H1 (cell line): ENCODE measurements at regions not wholly inside any gene's neighbourhood (a gene's known extent, or its start where the extent isn't known, plus 50 kb on each side); places are given as distances from the start of the nearest gene placed in this dataset.

Experiments
- CTCF ChIA-PET: fragments of 300-600 bp; sonication (Branson Sonifier 250); formaldehyde crosslinking; loops from one replicate; lab custom pipeline; 2021; ENCODE audit not compliant: partially characterized antibody; lab: Charles Lee
- POLR2A ChIA-PET: fragments of 300-600 bp; sonication (Branson Sonifier 250); formaldehyde crosslinking; loops from one replicate; lab custom pipeline; 2021; ENCODE audit warnings: inconsistent platforms; ENCODE audit not compliant: partially characterized antibody; lab: Charles Lee
- DNase-seq, 2 experiments: peaks; one replicate each; pipeline versions ENCODE4 v3.0.0 to v3.0.0-alpha.2; 2010 to 2022; ENCODE audit warnings: low spot score in 2 of 2, low read depth in 1 of 2, mixed read lengths in 1 of 2
- FAIRE-seq: peaks from 2 replicates; lab custom pipeline; 2011; peaks lifted over from hg19 to GRCh38; lab: Jason Lieb, UNC
- H2AFZ ChIP-seq: 2 replicates; pipeline ENCODE4 v1.8.1; 2012; ENCODE audit warnings: low read length, inconsistent platforms
- H2AK5ac ChIP-seq: 2 replicates; pipeline ENCODE4 v1.6.1; 2013; ENCODE audit warnings: low read depth, low read length
- H2BK120ac ChIP-seq: replicated peaks from 2 replicates; pipeline ENCODE3; 2013; ENCODE audit warnings: low read depth, low read length, inconsistent platforms
- H2BK12ac ChIP-seq: 2 replicates; pipeline ENCODE4 v1.6.1; 2013; ENCODE audit warnings: low read depth, low read length
- H2BK15ac ChIP-seq: 2 replicates; pipeline ENCODE4 v1.6.1; 2013; ENCODE audit warnings: low read length
- H2BK20ac ChIP-seq: 2 replicates; pipeline ENCODE4 v1.6.1; 2013; ENCODE audit warnings: low read length
- H2BK5ac ChIP-seq: 2 replicates; pipeline ENCODE4 v1.6.1; 2013; ENCODE audit warnings: low read depth, low read length
- H3K14ac ChIP-seq: 2 replicates; pipeline ENCODE4 v1.6.1; 2013; ENCODE audit warnings: inconsistent platforms; ENCODE audit not compliant: insufficient read length
- H3K18ac ChIP-seq: 2 replicates; pipeline ENCODE4 v1.6.1; 2013; ENCODE audit warnings: low read length; ENCODE audit errors: extremely low read depth
- H3K23ac ChIP-seq: 2 replicates; pipeline ENCODE4 v1.6.1; 2013; ENCODE audit warnings: inconsistent platforms; ENCODE audit not compliant: insufficient read length
- H3K23me2 ChIP-seq: 2 replicates; pipeline ENCODE4 v1.6.1; 2013; ENCODE audit warnings: low read depth, low read length
- H3K27ac ChIP-seq: 2 replicates; pipeline ENCODE4 v1.6.1; 2011; ENCODE audit warnings: low read depth, low read length, inconsistent platforms
- H3K27me3 ChIP-seq, 4 experiments: replicated peaks in 1 of 4; 1 replicate in 1 of 4; 2 replicates in 3 of 4; pipeline versions ENCODE4 v1.6.1 to v1.8.1; 2011 to 2013; ENCODE audit warnings: low read length in 3 of 4, mild to moderate bottlenecking in 3 of 4, inconsistent platforms in 2 of 4, mixed read lengths in 2 of 4, moderate library complexity in 1 of 4; ENCODE audit not compliant: control insufficient read depth in 3 of 4, insufficient read depth in 3 of 4; ENCODE audit errors: extremely low read depth in 1 of 4
- H3K36me3 ChIP-seq, 4 experiments: 2 replicates each; pipeline versions ENCODE4 v1.6.1 to v1.8.1; 2011 to 2013; ENCODE audit warnings: mild to moderate bottlenecking in 4 of 4, low read length in 3 of 4, moderate library complexity in 2 of 4, control low read depth in 1 of 4, inconsistent platforms in 1 of 4; ENCODE audit not compliant: insufficient read depth in 4 of 4, control insufficient read depth in 2 of 4
- H3K4ac ChIP-seq: replicated peaks from 2 replicates; pipeline ENCODE3; 2013; ENCODE audit warnings: low read length, low read depth, mixed read lengths, inconsistent platforms; ENCODE audit not compliant: insufficient read length
- H3K4me1 ChIP-seq, 4 experiments: replicated peaks in 1 of 4; 1 replicate in 1 of 4; 2 replicates in 3 of 4; pipeline versions ENCODE4 v1.6.1 to v1.8.1; 2011 to 2013; ENCODE audit warnings: low read length in 3 of 4, inconsistent platforms in 2 of 4, mixed read lengths in 1 of 4; ENCODE audit not compliant: insufficient read depth in 4 of 4, control insufficient read depth in 3 of 4
- H3K4me2 ChIP-seq, 2 experiments: 2 replicates each; pipeline versions ENCODE4 v1.6.1 to v1.8.1; 2011 to 2013; ENCODE audit warnings: low read depth in 2 of 2, low read length in 2 of 2, control low read depth in 1 of 2, inconsistent platforms in 1 of 2, mild to moderate bottlenecking in 1 of 2; ENCODE audit not compliant: insufficient read depth in 1 of 2
- H3K4me3 ChIP-seq, 4 experiments: fragments of 200-600, 300-600 bp in 1 of 4; sonication (generic), shearing (Covaris generic), sonication (Bioruptor Twin) in 1 of 4; 2 replicates each; pipeline versions ENCODE4 v1.5.1 to v1.8.1; 2011 to 2016; ENCODE audit warnings: low read length in 4 of 4, low read depth in 3 of 4, control low read depth in 2 of 4, inconsistent platforms in 2 of 4, mild to moderate bottlenecking in 2 of 4, mixed read lengths in 1 of 4, moderate library complexity in 1 of 4; ENCODE audit not compliant: insufficient read depth in 2 of 4; ENCODE audit errors: extremely low read depth in 1 of 4
- H3K56ac ChIP-seq: replicated peaks from 2 replicates; pipeline ENCODE3; 2013; ENCODE audit warnings: low read depth, mild to moderate bottlenecking, mixed read lengths, low read length, inconsistent platforms; ENCODE audit not compliant: insufficient read length
- H3K79me1 ChIP-seq: 2 replicates; pipeline ENCODE4 v1.6.1; 2013; ENCODE audit warnings: low read depth, low read length, control low read depth
- H3K79me2 ChIP-seq, 2 experiments: 2 replicates each; pipeline versions ENCODE4 v1.6.1 to v1.8.1; 2012 to 2013; ENCODE audit warnings: low read length in 2 of 2, mild to moderate bottlenecking in 2 of 2, inconsistent platforms in 1 of 2; ENCODE audit not compliant: insufficient read depth in 2 of 2, control insufficient read depth in 1 of 2
- H3K9ac ChIP-seq, 4 experiments: replicated peaks in 1 of 4; 1 replicate in 1 of 4; 2 replicates in 3 of 4; pipeline versions ENCODE4 v1.6.1 to v1.8.1; 2011 to 2013; ENCODE audit warnings: low read depth in 3 of 4, low read length in 3 of 4, control low read depth in 2 of 4, mild to moderate bottlenecking in 2 of 4, moderate library complexity in 2 of 4, inconsistent platforms in 1 of 4; ENCODE audit errors: extremely low read depth in 1 of 4
- H3K9me3 ChIP-seq, 2 experiments: 2 replicates each; pipeline versions ENCODE4 v1.6.1 to v1.8.1; 2012 to 2013; ENCODE audit warnings: mild to moderate bottlenecking in 2 of 2, moderate library complexity in 2 of 2, control low read depth in 1 of 2, inconsistent platforms in 1 of 2, low read depth in 1 of 2, low read length in 1 of 2, mixed read lengths in 1 of 2; ENCODE audit not compliant: insufficient read depth in 2 of 2
- H4K20me1 ChIP-seq, 2 experiments: replicated peaks in 1 of 2; 2 replicates each; pipeline versions ENCODE3 to v1.8.1; 2011 to 2013; ENCODE audit warnings: inconsistent platforms in 2 of 2, low read length in 2 of 2, mild to moderate bottlenecking in 1 of 2; ENCODE audit not compliant: insufficient read depth in 2 of 2, control insufficient read depth in 1 of 2
- H4K5ac ChIP-seq: 2 replicates; pipeline ENCODE4 v1.6.1; 2013; ENCODE audit warnings: low read length, low read depth, mixed read lengths, inconsistent platforms; ENCODE audit not compliant: insufficient read length
- H4K8ac ChIP-seq: 2 replicates; pipeline ENCODE4 v1.8.0; 2013; ENCODE audit warnings: mild to moderate bottlenecking, moderate library complexity, low read length, inconsistent platforms; ENCODE audit not compliant: insufficient read depth; ENCODE audit errors: extremely low read depth
- H4K91ac ChIP-seq: replicated peaks from 2 replicates; pipeline ENCODE3; 2013; ENCODE audit warnings: low read length, mixed read lengths, inconsistent platforms; ENCODE audit not compliant: insufficient read length
- BCL11A ChIP-seq, 2 experiments: IDR thresholded peaks; one replicate each; pipeline ENCODE4 v1.6.1; 2011; ENCODE audit warnings: low read depth in 2 of 2, low read length in 2 of 2, mild to moderate bottlenecking in 2 of 2
- CHD1 ChIP-seq: IDR thresholded peaks from 2 replicates; pipeline ENCODE4 v1.6.1; 2012; ENCODE audit warnings: low read depth, low read length, improper control_type of control experiment
- CHD2 ChIP-seq: IDR thresholded peaks from 2 replicates; pipeline ENCODE4 v1.6.1; 2012; ENCODE audit warnings: low read length, improper control_type of control experiment
- CTBP2 ChIP-seq: IDR thresholded peaks from 2 replicates; pipeline ENCODE4 v1.7.0; 2011; ENCODE audit warnings: borderline replicate concordance, mild to moderate bottlenecking, moderate library complexity, mixed read lengths, low read length; ENCODE audit not compliant: insufficient read depth, insufficient read length
- FOSL1 ChIP-seq: IDR thresholded peaks from 2 replicates; pipeline ENCODE4 v1.6.1; 2011; ENCODE audit warnings: mild to moderate bottlenecking, low read depth, low read length, moderate library complexity; ENCODE audit not compliant: insufficient read depth
- HDAC2 ChIP-seq, 2 experiments: fragments of 300-600 bp in 1 of 2; sonication (generic) in 1 of 2; IDR thresholded peaks; 2 replicates each; pipeline ENCODE4 v1.6.1; 2011 to 2012; ENCODE audit warnings: low read depth in 2 of 2, low read length in 2 of 2, mild to moderate bottlenecking in 2 of 2, moderate library complexity in 2 of 2, borderline replicate concordance in 1 of 2, inconsistent platforms in 1 of 2
- KDM4A ChIP-seq: IDR thresholded peaks from one replicate; pipeline ENCODE4 v1.7.1; 2012; ENCODE audit warnings: low read depth, mild to moderate bottlenecking, moderate library complexity, low read length, inconsistent platforms; ENCODE audit not compliant: severe bottlenecking
- POU5F1 ChIP-seq: IDR thresholded peaks from 2 replicates; pipeline ENCODE4 v1.6.1; 2011; ENCODE audit warnings: low read depth, mild to moderate bottlenecking, low read length, moderate library complexity
- RAD21 ChIP-seq, 2 experiments: IDR thresholded peaks in 1 of 2; conservative IDR thresholded peaks in 1 of 2; 2 replicates each; pipeline ENCODE4 v1.6.1; 2011; ENCODE audit warnings: low read depth in 2 of 2, low read length in 2 of 2, improper control_type of control experiment in 1 of 2, inconsistent platforms in 1 of 2, mild to moderate bottlenecking in 1 of 2, moderate library complexity in 1 of 2
- SIRT6 ChIP-seq: IDR thresholded peaks from one replicate; pipeline ENCODE4 v1.7.1; 2012; ENCODE audit warnings: low read length, inconsistent platforms
- SP1 ChIP-seq: IDR thresholded peaks from 2 replicates; pipeline ENCODE4 v1.6.1; 2011; ENCODE audit warnings: low read depth, low read length
- SUZ12 ChIP-seq: fragments of 200-600 bp; sonication (generic); IDR thresholded peaks from 2 replicates; pipeline ENCODE4 v1.6.1; 2012; ENCODE audit warnings: mild to moderate bottlenecking, inconsistent platforms, low read length, moderate library complexity, mixed read lengths
- TCF12 ChIP-seq: IDR thresholded peaks from 2 replicates; pipeline ENCODE4 v1.6.1; 2011; ENCODE audit warnings: low read depth, mild to moderate bottlenecking, low read length
- WGBS, 2 experiments: shearing (Covaris generic) in 1 of 2; methylation state at CpG; one replicate each; pipeline versions ENCODE4 v1.1.6 to v1.1.7; 2013 to 2015; ENCODE audit warnings: low lambda C conversion rate in 2 of 2, mixed read lengths in 2 of 2, inconsistent platforms in 1 of 2, low coverage in 1 of 2, missing lambda C conversion rate in 1 of 2; ENCODE audit not compliant: insufficient replicate concordance in 2 of 2, insufficient coverage in 1 of 2, insufficient read length in 1 of 2; ENCODE audit errors: extremely low coverage in 1 of 2, missing lambda C conversion rate in 1 of 2; 5-methylcytosine and 5-hydroxymethylcytosine counted together

DNA sequence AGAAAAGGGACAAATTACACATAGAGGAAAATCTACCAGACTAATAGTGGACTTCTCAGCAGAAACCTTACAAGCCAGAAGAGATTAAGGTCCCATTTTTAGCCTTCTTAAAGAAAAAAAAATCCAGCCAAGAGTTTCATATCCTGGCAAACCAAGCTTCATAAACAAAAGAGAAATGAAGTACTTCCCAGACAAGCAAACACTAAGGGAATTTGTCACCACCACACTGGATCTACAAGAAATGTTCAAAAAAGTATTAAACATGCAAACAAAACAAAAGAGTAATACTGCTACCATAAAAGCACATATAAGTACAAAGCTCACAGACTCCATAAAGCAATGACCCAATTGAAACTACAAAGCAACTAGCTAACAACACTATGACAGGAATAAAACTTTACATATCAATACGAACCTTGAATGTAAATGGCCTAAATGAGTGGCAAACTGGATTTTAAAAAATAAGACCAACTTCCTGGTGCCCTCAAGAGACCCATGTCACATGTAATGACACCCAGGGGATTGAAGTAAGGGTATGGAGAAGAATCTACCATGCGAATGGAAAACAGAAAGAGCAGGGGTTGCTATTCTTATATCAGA is 260.7 kb upstream of the PPP2R2D start:
- H3K9ac ChIP-seq = no peak overlapping the region
- H2AFZ ChIP-seq = no peak overlapping the region
- no peak overlapping the region for H4K8ac ChIP-seq
- no peak overlapping the region for H3K18ac ChIP-seq
- no peak overlapping the region for H2AK5ac ChIP-seq
- no peak overlapping the region for H3K4me2 ChIP-seq
- no peak overlapping the region for H4K91ac ChIP-seq
- ChIA-PET CTCF (no interaction called here), POLR2A (interaction anchor here (1.1 kb wide), 1 partner anchor 12 kb away, joined by 4 read pairs; no protein-coding TSS in a partner anchor)
- DNase-seq (no peak), FAIRE-seq (no peak)
- no peak overlapping the region for H2BK12ac ChIP-seq
- H3K56ac ChIP-seq = no peak overlapping the region
- no peaks in the 10 kb centered on the region for H3K79me1 ChIP-seq
- H3K36me3 ChIP-seq = no peaks in the 10 kb centered on the region
- H3K4me1 ChIP-seq = peaks cover 0 to 4% (median 0%) of the 10 kb centered on the region in 4 experiments; a peak in 3 of 7 replicates
- H3K27ac ChIP-seq = no peak overlapping the region
- 90% methylated on average over 2 of the region's 2 CpGs; no CpG with 5 or more reads in 1 of the 2 experiments for whole genome bisulfite sequencing, 2 experiments
- no peak overlapping the region for H3K14ac ChIP-seq
- no peaks in the 10 kb centered on the region for H3K79me2 ChIP-seq
- no peaks in the 10 kb centered on the region for H3K27me3 ChIP-seq
- H2BK20ac ChIP-seq = no peak overlapping the region
- H4K5ac ChIP-seq = no peak overlapping the region
- H3K4ac ChIP-seq = no peak overlapping the region
- no peaks in the 10 kb centered on the region for H3K9me3 ChIP-seq
- no peak overlapping the region for H3K4me3 ChIP-seq
- H2BK120ac ChIP-seq = no peak overlapping the region
- no peak overlapping the region for H2BK5ac ChIP-seq
- no peak overlapping the region for H3K23ac ChIP-seq
- H3K23me2 ChIP-seq = no peaks in the 10 kb centered on the region
- no peaks in the 10 kb centered on the region for H4K20me1 ChIP-seq
- H2BK15ac ChIP-seq = no peak overlapping the region
- no peak for TF ChIP-seq SIRT6
- TF ChIP-seq CHD2 = no peak
- TF ChIP-seq POU5F1 = no peak
- TF ChIP-seq SUZ12 = no peak
- no peak for TF ChIP-seq CHD1
- TF ChIP-seq RAD21 (IDR thresholded peaks at IDR 0.05 in 1 of 2, conservative IDR thresholded peaks at IDR 0.05 in 1 of 2; ENCODE audit: low read depth in 2 of 2, low read length in 2 of 2) = no peak
- no peak for TF ChIP-seq KDM4A
- no peak for TF ChIP-seq BCL11A (IDR thresholded peaks at IDR 0.05; ENCODE audit: low read depth in 2 of 2, low read length in 2 of 2)
- TF ChIP-seq SP1 = no peak
- TF ChIP-seq CTBP2 = no peak
- TF ChIP-seq TCF12 = no peak
- no peak for TF ChIP-seq FOSL1
- no peak for TF ChIP-seq HDAC2 (IDR thresholded peaks at IDR 0.05; ENCODE audit: borderline replicate concordance in 1 of 2, low read depth in 2 of 2, low read length in 2 of 2)
